Transverse colon (tissue), 4 donors: ENCODE measurements at regions not wholly inside any gene's neighbourhood (a gene's known extent, or its start where the extent isn't known, plus 50 kb on each side); places are given as distances from the start of the nearest gene placed in this dataset.

ENCODE experiments used
- DNase-seq: peaks from one replicate; pipeline ENCODE4 v3.0.0-alpha.2; 2019
- H3K27ac ChIP-seq, 4 donors: fragments of 200-600 bp; sonication (generic); 2 replicates each; pipeline ENCODE4 v1.5.1; 2016 to 2018; ENCODE audit warnings: inconsistent platforms in 4 of 4
- H3K27me3 ChIP-seq: fragments of 200-600 bp; sonication (generic); 2 replicates; pipeline ENCODE4 v1.5.1; 2017; ENCODE audit warnings: inconsistent platforms
- H3K36me3 ChIP-seq, 4 donors: fragments of 200-600 bp; sonication (generic); 2 replicates each; pipeline ENCODE4 v1.5.1; 2017 to 2019; ENCODE audit warnings: inconsistent platforms in 4 of 4
- H3K4me1 ChIP-seq, 4 donors: fragments of 200-600 bp; sonication (generic); 2 replicates each; pipeline ENCODE4 v1.5.1; 2017 to 2020; ENCODE audit warnings: inconsistent platforms in 4 of 4
- H3K4me3 ChIP-seq, 4 donors: fragments of 200-600 bp; sonication (generic); 1 replicate in 1 of 4; 2 replicates in 3 of 4; pipeline versions ENCODE4 v1.5.1 to v1.6.1; 2017 to 2019; ENCODE audit warnings: inconsistent platforms in 4 of 4
- H3K9me3 ChIP-seq, 2 donors: fragments of 200-600 bp; sonication (generic); 2 replicates each; pipeline ENCODE4 v1.5.1; 2017 to 2019; ENCODE audit warnings: inconsistent platforms in 2 of 2
- CTCF ChIP-seq, 5 experiments: fragments of 200-600 bp in 3 of 5; fragments of 450-650 bp in 2 of 5; sonication (generic) in 3 of 5; IDR thresholded peaks; 1 replicate in 2 of 5; 2 replicates in 3 of 5; pipeline ENCODE4 v1.5.1; 2016 to 2017; ENCODE audit warnings: antibody characterized with exemption in 5 of 5, inconsistent platforms in 3 of 5, mild to moderate bottlenecking in 2 of 5, moderate library complexity in 1 of 5
- EP300 ChIP-seq: sonication (generic); formaldehyde crosslinking; IDR thresholded peaks from one replicate; pipeline ENCODE4 v1.6.1; 2017; ENCODE audit warnings: antibody characterized with exemption, low read depth
- POLR2A ChIP-seq: fragments of 450-650 bp; IDR thresholded peaks from one replicate; pipeline ENCODE4 v1.6.1; 2016; ENCODE audit warnings: antibody characterized with exemption, mild to moderate bottlenecking, moderate library complexity
- POLR2AphosphoS5 ChIP-seq, 3 donors: sonication (generic); formaldehyde crosslinking; IDR thresholded peaks; one replicate each; pipeline ENCODE4 v1.6.1; 2016; ENCODE audit warnings: antibody characterized with exemption in 3 of 3
- WGBS, 2 donors: methylation state at CpG; one replicate each; pipeline ENCODE4 v1.1.5; 2018; ENCODE audit warnings: low coverage in 1 of 2; 5-methylcytosine and 5-hydroxymethylcytosine counted together
- in situ Hi-C, 4 donors: fragments of 200-750 bp; cut with MboI; loops; one replicate each; pipeline versions ENCODE4 v1.15.0 to v1.15.1; 2017; ENCODE audit warnings: low sequenced_read_pairs in 3 of 4, low pct_ligation_motif_present in 1 of 4, low pct_unique_long_range_greater_than_20kb in 1 of 4
- intact Hi-C: fragments of 100-400 bp; cut with DNase I; formaldehyde crosslinking; loops from one replicate; pipeline ENCODE4 v1.15.1; 2023; ENCODE audit warnings: low total_unique reads

GRCh38 chr1:4090556-4090955 is 190.5 kb upstream of the C1orf174 start:
- TF ChIP-seq EP300: no peak
- TF ChIP-seq POLR2AphosphoS5 (IDR thresholded peaks at IDR 0.05): no peak
- TF ChIP-seq POLR2A: no peak
- no peak for TF ChIP-seq CTCF (IDR thresholded peaks at IDR 0.05)
- Histone ChIP-seq H3K27ac (no peak overlapping the region), H3K4me3 (no peak overlapping the region), H3K4me1 (no peaks in the 10 kb centered on the region), H3K36me3 (no peaks in the 10 kb centered on the region), H3K9me3 (no peaks in the 10 kb centered on the region), H3K27me3 (no peaks in the 10 kb centered on the region)
- WGBS, 2 donors: 70% methylated on average over 5 of the region's 5 CpGs; no CpG with 5 or more reads in 1 of the 2 donors
- in situ Hi-C loops (no loop called here), intact Hi-C loops (no loop called here)
- no peak for DNase-seq

- no peak for DNase-seq
- in situ Hi-C loops (no loop called here), intact Hi-C loops (no loop called here)
- Histone ChIP-seq H3K36me3 (no peaks in the 10 kb centered on the region), H3K4me3 (no peak overlapping the region), H3K27me3 (no peaks in the 10 kb centered on the region), H3K9me3 (no peaks in the 10 kb centered on the region), H3K27ac (no peak overlapping the region), H3K4me1 (no peaks in the 10 kb centered on the region)
- 82% methylated on average over 6 of the region's 6 CpGs; no CpG with 5 or more reads in 1 of the 2 donors for WGBS, 2 donors
- TF ChIP-seq POLR2AphosphoS5 (IDR thresholded peaks at IDR 0.05) (no peak), POLR2A (no peak), CTCF (IDR thresholded peaks at IDR 0.05) (no peak), EP300 (no peak)
These were observed 191.0 kb upstream of the C1orf174 start for GRCh38 chr1:4090976-4091660.

- no peaks in the 10 kb centered on the region for H3K36me3 ChIP-seq
- no peak overlapping the region for H3K4me3 ChIP-seq
- in situ Hi-C loops: no loop called here
- intact Hi-C loops: no loop called here
- no peaks in the 10 kb centered on the region for H3K4me1 ChIP-seq
- H3K27ac ChIP-seq: no peak overlapping the region
- WGBS, 2 donors: 84% methylated on average over 7 of the region's 7 CpGs; no CpG with 5 or more reads in 1 of the 2 donors
- H3K27me3 ChIP-seq: no peaks in the 10 kb centered on the region
- no peaks in the 10 kb centered on the region for H3K9me3 ChIP-seq
- DNase-seq: no peak
- TF ChIP-seq CTCF (IDR thresholded peaks at IDR 0.05): no peak
- TF ChIP-seq POLR2A: no peak
- TF ChIP-seq EP300: no peak
- no peak for TF ChIP-seq POLR2AphosphoS5 (IDR thresholded peaks at IDR 0.05)
These were observed 191.9 kb upstream of the C1orf174 start for GRCh38 chr1:4091996-4092395.

- no peaks in the 10 kb centered on the region for H3K36me3 ChIP-seq
- no peak overlapping the region for H3K27ac ChIP-seq
- DNase-seq: no peak
- no peaks in the 10 kb centered on the region for H3K9me3 ChIP-seq
- H3K4me3 ChIP-seq: no peak overlapping the region
- in situ Hi-C loops (no loop called here), intact Hi-C loops (no loop called here)
- no peaks in the 10 kb centered on the region for H3K27me3 ChIP-seq
- 73% methylated on average over 7 of the region's 7 CpGs; no CpG with 5 or more reads in 1 of the 2 donors for WGBS, 2 donors
- no peaks in the 10 kb centered on the region for H3K4me1 ChIP-seq
- TF ChIP-seq EP300 (no peak), POLR2AphosphoS5 (IDR thresholded peaks at IDR 0.05) (no peak), CTCF (IDR thresholded peaks at IDR 0.05) (no peak), POLR2A (no peak)
These were observed 193.9 kb upstream of the C1orf174 start for GRCh38 chr1:4093856-4094565.
